ENCODE measurements at regions not wholly inside any gene's neighbourhood (a gene's known extent, or its start where the extent isn't known, plus 50 kb on each side); places are given as distances from the start of the nearest gene placed in this dataset.

DNA sequence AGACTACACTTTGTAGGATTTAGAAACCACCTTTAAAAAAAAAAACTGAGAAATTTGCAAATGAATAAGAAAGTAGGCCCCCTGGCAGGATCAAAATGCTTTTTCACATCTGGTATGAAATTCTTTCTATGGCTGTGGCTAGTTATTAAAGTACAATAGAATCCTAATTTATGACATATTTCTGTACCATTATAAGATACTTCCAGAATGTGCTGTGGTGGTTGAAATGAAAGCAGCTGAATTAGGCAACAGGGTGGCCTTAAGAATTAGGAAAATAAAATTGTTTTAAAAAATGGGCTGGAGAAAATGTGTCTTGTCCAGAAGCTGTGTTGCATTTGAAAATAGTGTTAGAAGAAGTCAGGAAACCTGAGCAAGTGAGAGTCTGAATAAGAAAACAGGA lies 85.9 kb upstream of the PDE3A start:
- no peak for DNase-seq

DNA sequence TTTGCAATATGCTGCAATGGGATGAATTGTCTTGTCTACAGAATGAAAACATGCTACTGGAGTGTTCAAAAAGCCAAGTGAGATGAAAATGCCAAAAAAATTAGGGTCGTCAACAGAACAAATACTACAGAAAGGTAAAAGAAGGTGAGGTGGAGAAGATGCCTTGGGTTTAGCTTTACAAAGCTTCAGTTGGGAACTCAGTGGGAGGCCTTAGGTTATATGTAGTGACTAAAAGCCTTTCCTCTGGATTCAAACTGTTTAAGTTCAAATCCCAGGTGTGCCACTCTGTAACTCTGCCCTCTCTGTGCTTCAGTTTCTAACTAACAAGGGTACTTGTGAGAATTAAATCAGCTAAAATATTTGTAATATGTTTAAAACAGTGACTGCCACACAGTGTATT lies 84.9 kb upstream of the PDE3A start:
- DNase-seq = no peak

DNA sequence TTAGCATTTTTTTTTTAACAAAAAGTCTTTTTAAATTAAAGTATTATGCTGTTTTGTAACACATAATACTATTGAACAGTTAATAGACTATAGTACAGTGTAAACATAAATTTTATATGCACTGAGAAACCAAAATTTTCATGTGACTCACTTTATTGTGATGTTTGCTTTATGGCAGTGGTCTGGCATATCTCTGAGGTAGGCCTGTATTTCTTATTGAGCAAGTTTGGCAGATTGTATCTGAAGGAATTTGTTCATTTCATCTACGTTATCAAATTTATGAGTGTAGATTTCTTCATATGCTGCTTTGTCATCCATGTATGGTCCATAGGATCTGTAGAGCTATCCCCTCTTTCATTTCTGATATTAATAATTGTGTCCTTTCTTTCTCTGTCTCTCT lies 78.8 kb upstream of the PDE3A start:
- no peak for DNase-seq

DNA sequence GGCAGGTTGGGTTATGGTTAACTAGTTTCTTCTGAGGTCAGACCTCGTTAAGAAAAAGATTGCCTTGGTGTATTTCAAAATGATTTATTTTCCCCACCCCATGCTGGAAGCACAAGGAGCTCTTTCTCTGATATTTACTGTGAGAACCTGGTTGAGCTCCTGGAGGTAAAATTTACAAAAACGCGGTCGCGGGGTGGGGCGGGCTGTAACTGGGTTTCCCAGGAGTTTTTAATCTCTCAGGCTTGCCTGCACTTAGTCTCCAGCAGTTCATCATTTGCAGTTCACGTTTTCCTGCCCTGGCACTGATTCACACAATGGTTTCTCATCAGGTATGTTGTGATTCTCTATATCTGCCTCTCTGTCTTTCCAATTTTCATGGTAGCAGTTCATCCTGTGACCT lies 67.9 kb upstream of the PDE3A start:
- DNase-seq = no peak

DNA sequence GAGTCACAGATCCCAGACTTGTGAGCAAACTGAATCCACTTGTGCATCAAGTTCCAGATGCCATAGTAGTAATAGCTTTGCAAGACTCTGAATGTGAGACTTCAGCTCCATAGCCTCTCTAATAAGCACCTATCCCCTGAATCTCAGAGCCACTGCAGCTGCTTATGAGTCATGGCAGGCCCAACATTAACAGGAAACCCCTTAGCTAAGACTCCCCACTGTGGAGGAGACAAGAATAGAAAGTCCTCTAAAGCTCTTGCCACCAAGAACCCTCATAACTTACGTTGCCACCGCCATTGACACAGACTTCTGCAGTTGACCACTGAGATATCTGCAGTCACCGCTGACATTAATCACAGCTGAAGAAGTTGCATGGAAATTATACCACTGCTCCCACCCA lies 62.9 kb upstream of the PDE3A start:
- DNase-seq = no peak

DNA sequence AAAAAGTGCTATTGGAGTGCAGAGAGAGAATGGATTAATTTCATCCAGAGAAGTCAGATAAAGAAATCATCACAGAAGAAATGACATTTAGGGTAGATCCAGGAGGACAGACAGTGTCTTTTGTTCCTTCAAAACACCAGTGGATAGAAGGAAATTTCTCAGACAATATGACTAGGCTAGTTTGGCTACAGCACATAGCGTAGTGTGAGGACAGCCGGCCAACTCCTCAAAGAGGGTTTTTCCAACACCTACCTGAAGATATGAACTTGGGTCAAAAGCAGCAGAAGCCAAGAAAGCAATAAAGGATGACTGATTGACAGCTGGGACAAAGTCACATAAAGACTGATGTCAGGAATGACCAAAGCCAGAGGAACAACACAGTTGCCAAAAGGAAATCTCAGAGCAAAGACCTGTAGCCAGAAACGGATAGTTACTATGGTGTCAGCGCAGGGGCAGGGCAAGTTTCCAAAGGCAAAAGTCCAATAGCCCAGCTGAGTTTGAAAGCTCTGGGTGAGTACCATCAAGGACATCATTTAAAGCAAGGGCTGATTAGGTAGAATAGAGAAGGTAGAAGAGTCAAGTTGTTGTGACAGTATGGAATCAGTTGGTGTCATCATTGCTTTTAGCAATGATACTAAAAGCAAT lies 58.7 kb upstream of the PDE3A start:
- no peak for DNase-seq

DNA sequence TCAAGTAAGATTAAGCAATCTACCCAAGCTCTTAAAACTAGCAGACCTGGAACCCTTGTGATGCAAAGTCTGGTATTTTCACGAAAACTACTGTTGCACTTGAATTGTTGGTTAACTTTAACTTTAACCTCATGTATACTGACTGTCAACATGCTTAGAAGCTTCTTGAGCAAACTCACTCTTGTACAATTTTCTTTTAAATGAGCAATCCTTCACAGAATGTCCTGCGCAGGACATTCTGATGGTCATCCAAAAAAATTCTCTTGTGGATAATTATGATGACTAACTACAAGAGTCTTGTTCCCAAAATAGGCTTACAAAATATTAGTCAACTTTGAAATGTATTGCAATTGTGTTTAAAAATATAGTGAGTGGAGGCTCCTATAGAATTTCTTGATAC lies 54.0 kb upstream of the PDE3A start:
- no peak for DNase-seq

DNA sequence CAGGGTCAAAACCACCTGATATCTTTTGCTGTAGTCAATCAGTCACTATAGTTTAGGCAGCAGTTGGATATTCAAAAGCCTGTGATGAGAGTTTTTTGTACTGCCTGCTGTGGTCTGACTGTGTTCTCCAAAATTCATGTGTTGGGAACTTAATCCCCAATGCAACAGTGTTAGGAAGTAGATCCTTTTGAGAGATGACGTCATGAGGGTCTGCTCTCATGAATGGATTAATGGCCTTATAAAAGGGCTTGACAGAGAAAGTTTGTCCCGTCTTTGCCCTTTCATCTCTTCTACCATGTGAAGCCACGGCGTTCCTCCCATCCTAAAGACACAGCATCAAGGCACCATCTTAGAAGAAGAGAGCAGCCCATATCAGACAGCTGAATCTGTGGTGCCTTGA lies 50.8 kb upstream of the PDE3A start:
- no peak for DNase-seq
